K562 (cell line): ENCODE measurements at regions not wholly inside any gene's neighbourhood (a gene's known extent, or its start where the extent isn't known, plus 50 kb on each side); places are given as distances from the start of the nearest gene placed in this dataset.

ENCODE experiments used
- BACH1 ChIP-seq: fragments of 200-800 bp; sonication (Bioruptor generic); IDR thresholded peaks from 2 replicates; pipeline ENCODE4 v1.6.1; 2016; ENCODE audit warnings: missing genetic modification characterization, missing compliant biosample characterization
- DACH1 ChIP-seq: fragments of 450-650 bp; IDR thresholded peaks from 2 replicates; pipeline ENCODE4 v1.6.1; 2018; ENCODE audit not compliant: partially characterized antibody
- DIDO1 ChIP-seq: fragments of 450-650 bp; IDR thresholded peaks from 2 replicates; pipeline ENCODE4 v1.6.1; 2016; ENCODE audit warnings: low read depth, missing biosample characterization, missing genetic modification characterization
- ELF2 ChIP-seq: fragments of 250-450 bp; sonication (Bioruptor Pico); IDR thresholded peaks from 2 replicates; pipeline ENCODE4 v1.5.0; 2021; ENCODE audit warnings: mild to moderate bottlenecking
- KHSRP ChIP-seq: fragments of 450-650 bp; IDR thresholded peaks from 2 replicates; pipeline ENCODE4 v1.6.1; 2017
- NFE2L1 ChIP-seq: fragments of 450-650 bp; IDR thresholded peaks from 2 replicates; pipeline ENCODE4 v1.6.1; 2016; ENCODE audit warnings: missing genetic modification characterization, low read depth, mild to moderate bottlenecking, missing compliant biosample characterization, moderate library complexity, borderline replicate concordance
- SMARCA4 ChIP-seq: fragments of 450-650 bp; IDR thresholded peaks from 2 replicates; pipeline ENCODE4 v1.6.1; 2016
- TARDBP ChIP-seq: fragments of 450-650 bp; IDR thresholded peaks from 2 replicates; pipeline ENCODE4 v1.6.1; 2016
- TF ChIP-seq, protein P1 (sequence below): fragments of 450-650 bp; IDR thresholded peaks from 2 replicates; pipeline ENCODE4 v1.6.1; 2017; ENCODE audit warnings: antibody characterized with exemption, mild to moderate bottlenecking
- TF ChIP-seq, protein P2 (sequence below): fragments of 450-650 bp; IDR thresholded peaks from 2 replicates; pipeline ENCODE4 v1.6.1; 2018; ENCODE audit not compliant: partially characterized antibody
- TF ChIP-seq, protein P3 (sequence below): fragments of 450-650 bp; formaldehyde crosslinking; IDR thresholded peaks from 2 replicates; pipeline ENCODE4 v1.4.0; 2020; ENCODE audit warnings: mild to moderate bottlenecking, moderate library complexity
- TF ChIP-seq, protein P4 (sequence below): fragments of 450-650 bp; IDR thresholded peaks from 2 replicates; pipeline ENCODE4 v1.6.1; 2014; ENCODE audit warnings: low read depth, mild to moderate bottlenecking, moderate library complexity, borderline replicate concordance

DNA sequence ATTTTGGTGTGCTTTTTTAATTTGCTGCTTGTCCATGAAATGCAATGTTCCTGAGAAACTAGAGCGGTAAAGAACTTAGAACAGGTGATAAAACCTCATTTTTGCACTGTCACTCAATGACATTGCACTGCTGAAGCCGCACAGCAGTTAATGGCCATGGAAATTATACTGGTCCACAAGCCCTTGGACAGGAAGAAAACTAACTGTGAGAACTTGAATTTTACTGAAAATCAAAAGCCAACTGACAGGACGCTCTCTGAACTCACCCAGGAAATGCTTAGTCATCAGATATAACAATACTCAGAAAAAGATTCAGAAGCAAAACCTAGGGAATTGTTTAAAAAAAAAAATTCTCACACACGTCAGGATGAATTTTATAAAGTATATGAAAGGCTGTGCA is 246.4 kb upstream of the SLC7A11 start (continued):
- TF ChIP-seq DIDO1 = no peak
- no peak for TF ChIP-seq KHSRP
- TF ChIP-seq NFE2L1 (tag) = peak; percentile 70
- TF ChIP-seq, protein P1, sequence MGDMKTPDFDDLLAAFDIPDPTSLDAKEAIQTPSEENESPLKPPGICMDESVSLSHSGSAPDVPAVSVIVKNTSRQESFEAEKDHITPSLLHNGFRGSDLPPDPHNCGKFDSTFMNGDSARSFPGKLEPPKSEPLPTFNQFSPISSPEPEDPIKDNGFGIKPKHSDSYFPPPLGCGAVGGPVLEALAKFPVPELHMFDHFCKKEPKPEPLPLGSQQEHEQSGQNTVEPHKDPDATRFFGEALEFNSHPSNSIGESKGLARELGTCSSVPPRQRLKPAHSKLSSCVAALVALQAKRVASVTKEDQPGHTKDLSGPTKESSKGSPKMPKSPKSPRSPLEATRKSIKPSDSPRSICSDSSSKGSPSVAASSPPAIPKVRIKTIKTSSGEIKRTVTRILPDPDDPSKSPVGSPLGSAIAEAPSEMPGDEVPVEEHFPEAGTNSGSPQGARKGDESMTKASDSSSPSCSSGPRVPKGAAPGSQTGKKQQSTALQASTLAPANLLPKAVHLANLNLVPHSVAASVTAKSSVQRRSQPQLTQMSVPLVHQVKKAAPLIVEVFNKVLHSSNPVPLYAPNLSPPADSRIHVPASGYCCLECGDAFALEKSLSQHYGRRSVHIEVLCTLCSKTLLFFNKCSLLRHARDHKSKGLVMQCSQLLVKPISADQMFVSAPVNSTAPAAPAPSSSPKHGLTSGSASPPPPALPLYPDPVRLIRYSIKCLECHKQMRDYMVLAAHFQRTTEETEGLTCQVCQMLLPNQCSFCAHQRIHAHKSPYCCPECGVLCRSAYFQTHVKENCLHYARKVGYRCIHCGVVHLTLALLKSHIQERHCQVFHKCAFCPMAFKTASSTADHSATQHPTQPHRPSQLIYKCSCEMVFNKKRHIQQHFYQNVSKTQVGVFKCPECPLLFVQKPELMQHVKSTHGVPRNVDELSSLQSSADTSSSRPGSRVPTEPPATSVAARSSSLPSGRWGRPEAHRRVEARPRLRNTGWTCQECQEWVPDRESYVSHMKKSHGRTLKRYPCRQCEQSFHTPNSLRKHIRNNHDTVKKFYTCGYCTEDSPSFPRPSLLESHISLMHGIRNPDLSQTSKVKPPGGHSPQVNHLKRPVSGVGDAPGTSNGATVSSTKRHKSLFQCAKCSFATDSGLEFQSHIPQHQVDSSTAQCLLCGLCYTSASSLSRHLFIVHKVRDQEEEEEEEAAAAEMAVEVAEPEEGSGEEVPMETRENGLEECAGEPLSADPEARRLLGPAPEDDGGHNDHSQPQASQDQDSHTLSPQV = peak; percentile 57
- TF ChIP-seq BACH1 = peak; percentile 78; the same call in 1 of the 2 replicates
- TF ChIP-seq, protein P2, sequence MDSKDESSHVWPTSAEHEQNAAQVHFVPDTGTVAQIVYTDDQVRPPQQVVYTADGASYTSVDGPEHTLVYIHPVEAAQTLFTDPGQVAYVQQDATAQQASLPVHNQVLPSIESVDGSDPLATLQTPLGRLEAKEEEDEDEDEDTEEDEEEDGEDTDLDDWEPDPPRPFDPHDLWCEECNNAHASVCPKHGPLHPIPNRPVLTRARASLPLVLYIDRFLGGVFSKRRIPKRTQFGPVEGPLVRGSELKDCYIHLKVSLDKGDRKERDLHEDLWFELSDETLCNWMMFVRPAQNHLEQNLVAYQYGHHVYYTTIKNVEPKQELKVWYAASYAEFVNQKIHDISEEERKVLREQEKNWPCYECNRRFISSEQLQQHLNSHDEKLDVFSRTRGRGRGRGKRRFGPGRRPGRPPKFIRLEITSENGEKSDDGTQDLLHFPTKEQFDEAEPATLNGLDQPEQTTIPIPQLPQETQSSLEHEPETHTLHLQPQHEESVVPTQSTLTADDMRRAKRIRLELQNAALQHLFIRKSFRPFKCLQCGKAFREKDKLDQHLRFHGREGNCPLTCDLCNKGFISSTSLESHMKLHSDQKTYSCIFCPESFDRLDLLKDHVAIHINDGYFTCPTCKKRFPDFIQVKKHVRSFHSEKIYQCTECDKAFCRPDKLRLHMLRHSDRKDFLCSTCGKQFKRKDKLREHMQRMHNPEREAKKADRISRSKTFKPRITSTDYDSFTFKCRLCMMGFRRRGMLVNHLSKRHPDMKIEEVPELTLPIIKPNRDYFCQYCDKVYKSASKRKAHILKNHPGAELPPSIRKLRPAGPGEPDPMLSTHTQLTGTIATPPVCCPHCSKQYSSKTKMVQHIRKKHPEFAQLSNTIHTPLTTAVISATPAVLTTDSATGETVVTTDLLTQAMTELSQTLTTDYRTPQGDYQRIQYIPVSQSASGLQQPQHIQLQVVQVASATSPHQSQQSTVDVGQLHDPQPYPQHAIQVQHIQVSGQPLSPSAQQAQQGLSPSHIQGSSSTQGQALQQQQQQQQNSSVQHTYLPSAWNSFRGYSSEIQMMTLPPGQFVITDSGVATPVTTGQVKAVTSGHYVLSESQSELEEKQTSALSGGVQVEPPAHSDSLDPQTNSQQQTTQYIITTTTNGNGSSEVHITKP = no peak
- TF ChIP-seq, protein P3, sequence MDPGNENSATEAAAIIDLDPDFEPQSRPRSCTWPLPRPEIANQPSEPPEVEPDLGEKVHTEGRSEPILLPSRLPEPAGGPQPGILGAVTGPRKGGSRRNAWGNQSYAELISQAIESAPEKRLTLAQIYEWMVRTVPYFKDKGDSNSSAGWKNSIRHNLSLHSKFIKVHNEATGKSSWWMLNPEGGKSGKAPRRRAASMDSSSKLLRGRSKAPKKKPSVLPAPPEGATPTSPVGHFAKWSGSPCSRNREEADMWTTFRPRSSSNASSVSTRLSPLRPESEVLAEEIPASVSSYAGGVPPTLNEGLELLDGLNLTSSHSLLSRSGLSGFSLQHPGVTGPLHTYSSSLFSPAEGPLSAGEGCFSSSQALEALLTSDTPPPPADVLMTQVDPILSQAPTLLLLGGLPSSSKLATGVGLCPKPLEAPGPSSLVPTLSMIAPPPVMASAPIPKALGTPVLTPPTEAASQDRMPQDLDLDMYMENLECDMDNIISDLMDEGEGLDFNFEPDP (CRISPR knock-in tag) = no peak
- TF ChIP-seq, protein P4, sequence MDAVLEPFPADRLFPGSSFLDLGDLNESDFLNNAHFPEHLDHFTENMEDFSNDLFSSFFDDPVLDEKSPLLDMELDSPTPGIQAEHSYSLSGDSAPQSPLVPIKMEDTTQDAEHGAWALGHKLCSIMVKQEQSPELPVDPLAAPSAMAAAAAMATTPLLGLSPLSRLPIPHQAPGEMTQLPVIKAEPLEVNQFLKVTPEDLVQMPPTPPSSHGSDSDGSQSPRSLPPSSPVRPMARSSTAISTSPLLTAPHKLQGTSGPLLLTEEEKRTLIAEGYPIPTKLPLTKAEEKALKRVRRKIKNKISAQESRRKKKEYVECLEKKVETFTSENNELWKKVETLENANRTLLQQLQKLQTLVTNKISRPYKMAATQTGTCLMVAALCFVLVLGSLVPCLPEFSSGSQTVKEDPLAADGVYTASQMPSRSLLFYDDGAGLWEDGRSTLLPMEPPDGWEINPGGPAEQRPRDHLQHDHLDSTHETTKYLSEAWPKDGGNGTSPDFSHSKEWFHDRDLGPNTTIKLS = peak; percentile 18; the same call in 1 of the 2 replicates
- no peak for TF ChIP-seq TARDBP
- TF ChIP-seq ELF2 = no peak
- TF ChIP-seq DACH1 = no peak
- peak; percentile 76 for TF ChIP-seq SMARCA4
